ENCODE measurements at regions not wholly inside any gene's neighbourhood (a gene's known extent, or its start where the extent isn't known, plus 50 kb on each side); places are given as distances from the start of the nearest gene placed in this dataset.

DNA sequence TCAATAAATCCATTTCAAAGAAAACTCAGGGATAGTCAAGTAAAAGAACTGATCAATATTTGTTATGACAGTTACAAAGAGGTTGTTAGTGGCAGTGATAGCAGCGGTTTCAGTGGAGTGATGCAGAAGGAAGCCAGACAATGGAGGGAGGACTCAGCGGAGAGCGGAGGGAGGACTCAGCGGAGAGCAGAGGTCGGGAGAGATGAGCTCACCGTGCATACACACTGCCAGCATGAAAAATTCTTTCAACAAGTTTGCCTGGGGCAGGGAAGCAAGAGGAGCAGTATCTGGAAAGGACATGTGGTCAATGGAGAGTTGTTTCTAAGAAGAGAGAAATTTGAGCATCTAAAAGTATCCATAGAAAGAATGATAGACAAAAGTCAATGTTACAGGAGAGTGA lies 60.9 kb upstream of the BCL11A start:
- WGBS, 2 donors: 82 to 85% methylated on average over 6 of the region's 6 CpGs
- Histone ChIP-seq H3K36me3 (no peaks in the 10 kb centered on the region), H3K27ac (no peak overlapping the region), H3K4me1 (no peaks in the 10 kb centered on the region), H3K4me3 (no peak overlapping the region), H3K27me3 (no peaks in the 10 kb centered on the region), H3K9me3 (no peaks in the 10 kb centered on the region)
- DNase-seq: no peak
- FAIRE-seq: no peak
- TF ChIP-seq, protein P1, sequence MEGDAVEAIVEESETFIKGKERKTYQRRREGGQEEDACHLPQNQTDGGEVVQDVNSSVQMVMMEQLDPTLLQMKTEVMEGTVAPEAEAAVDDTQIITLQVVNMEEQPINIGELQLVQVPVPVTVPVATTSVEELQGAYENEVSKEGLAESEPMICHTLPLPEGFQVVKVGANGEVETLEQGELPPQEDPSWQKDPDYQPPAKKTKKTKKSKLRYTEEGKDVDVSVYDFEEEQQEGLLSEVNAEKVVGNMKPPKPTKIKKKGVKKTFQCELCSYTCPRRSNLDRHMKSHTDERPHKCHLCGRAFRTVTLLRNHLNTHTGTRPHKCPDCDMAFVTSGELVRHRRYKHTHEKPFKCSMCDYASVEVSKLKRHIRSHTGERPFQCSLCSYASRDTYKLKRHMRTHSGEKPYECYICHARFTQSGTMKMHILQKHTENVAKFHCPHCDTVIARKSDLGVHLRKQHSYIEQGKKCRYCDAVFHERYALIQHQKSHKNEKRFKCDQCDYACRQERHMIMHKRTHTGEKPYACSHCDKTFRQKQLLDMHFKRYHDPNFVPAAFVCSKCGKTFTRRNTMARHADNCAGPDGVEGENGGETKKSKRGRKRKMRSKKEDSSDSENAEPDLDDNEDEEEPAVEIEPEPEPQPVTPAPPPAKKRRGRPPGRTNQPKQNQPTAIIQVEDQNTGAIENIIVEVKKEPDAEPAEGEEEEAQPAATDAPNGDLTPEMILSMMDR (IDR thresholded peaks at IDR 0.05): no peak
- no peak for ATAC-seq
- intact Hi-C loops (cut with DNase I): no loop called here

DNA sequence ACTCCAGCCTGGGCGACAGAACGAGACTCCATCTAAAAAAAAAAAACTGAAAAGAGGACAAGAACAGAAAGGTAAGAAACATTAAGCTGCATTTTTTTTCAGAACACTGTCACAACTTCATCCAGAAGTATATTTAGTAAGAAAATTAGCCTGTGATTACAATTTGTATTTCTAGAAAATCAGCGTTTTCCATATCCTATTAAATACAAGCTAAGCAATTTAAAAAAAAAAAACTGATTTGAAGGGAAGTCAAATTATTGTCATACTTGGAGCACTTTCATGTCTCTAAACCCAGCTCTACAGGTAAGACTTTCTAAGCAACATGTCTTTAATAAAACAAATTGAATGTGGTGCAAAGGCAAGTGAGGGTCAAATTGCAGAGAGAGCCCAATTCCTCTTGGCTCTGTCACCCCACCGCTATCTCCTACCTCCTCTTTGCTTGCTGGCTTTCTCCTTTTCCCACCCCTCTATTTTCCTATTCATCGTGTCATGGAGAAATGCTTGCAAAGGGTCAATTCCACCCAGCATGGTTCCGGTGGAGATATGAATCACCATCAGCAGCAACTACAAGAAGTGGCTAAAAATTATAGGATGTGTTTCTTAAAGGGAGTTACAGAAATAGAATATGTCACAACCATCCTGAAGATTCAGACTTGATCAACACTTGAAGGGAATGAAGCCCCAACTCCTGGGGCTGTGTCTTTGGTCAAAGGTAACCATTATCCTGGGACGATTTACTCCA lies 68.4 kb upstream of the BCL11A start:
- FAIRE-seq (no peak), ATAC-seq (no peak), DNase-seq (no peak)
- Histone ChIP-seq H3K27me3 (no peaks in the 10 kb centered on the region), H3K36me3 (no peaks in the 10 kb centered on the region), H3K9me3 (no peaks in the 10 kb centered on the region), H3K4me1 (no peaks in the 10 kb centered on the region), H3K4me3 (no peak overlapping the region), H3K27ac (no peak overlapping the region)
- TF ChIP-seq, protein P1 (IDR thresholded peaks at IDR 0.05): no peak
- intact Hi-C loops (cut with DNase I): no loop called here
- 72 to 78% methylated on average over 7 of the region's 7 CpGs for WGBS, 2 donors

DNA sequence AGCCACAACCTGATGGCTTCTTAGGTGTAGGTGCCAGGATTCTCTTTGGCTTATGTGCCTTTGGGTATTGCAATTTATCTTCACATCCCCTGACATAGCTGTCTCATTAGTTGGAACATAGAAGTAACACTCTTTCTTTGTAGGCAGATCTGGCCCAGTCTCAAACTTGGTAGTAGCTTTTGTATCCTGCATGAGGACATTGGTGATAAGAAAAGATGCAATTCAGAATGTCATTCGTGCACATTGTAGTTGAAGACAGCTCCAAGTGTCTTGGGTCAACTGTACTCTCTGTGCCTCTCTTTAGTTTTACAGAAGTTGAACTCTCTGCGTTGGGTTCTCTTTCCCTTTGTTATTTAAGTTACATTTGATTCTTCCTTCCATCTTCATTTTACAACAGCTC lies 69.6 kb upstream of the BCL11A start:
- ATAC-seq: no peak

DNA sequence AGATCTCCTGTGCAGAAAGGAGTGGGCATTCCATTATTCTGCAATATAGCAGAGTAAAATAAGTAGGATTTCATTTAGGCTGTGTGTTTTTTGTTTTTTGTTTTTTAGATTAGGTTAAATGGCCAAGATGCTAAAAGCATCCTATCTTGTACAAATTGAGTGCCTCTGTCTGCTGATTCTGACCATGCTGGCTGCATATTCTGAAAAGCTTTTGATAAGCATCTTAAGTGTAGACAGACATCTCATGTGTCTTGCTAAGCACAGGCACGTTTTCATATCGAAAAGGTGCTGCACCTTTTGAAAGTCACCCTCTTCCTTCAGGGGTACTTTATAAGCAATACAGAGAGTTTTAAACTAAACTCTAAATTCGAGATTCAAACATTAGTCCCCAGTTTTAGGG lies 74.0 kb upstream of the BCL11A start:
- Histone ChIP-seq H3K27ac (no peak overlapping the region), H3K9me3 (no peaks in the 10 kb centered on the region), H3K27me3 (no peaks in the 10 kb centered on the region), H3K36me3 (no peaks in the 10 kb centered on the region), H3K4me1 (no peaks in the 10 kb centered on the region), H3K4me3 (no peak overlapping the region)
- FAIRE-seq: no peak
- intact Hi-C loops (cut with DNase I): no loop called here
- ATAC-seq: no peak
- no peak for DNase-seq
- TF ChIP-seq, protein P1 (IDR thresholded peaks at IDR 0.05): no peak
- 50 to 51% methylated on average over 3 of the region's 3 CpGs for WGBS, 2 donors

More for the DNA sequence above, 69.6 kb upstream of the BCL11A start:
- TF ChIP-seq, protein P1 (IDR thresholded peaks at IDR 0.05): no peak
- Histone ChIP-seq H3K4me3 (no peak overlapping the region), H3K27me3 (no peaks in the 10 kb centered on the region), H3K9me3 (no peaks in the 10 kb centered on the region), H3K27ac (no peak overlapping the region), H3K4me1 (no peaks in the 10 kb centered on the region), H3K36me3 (no peaks in the 10 kb centered on the region)
- no peak for FAIRE-seq
- no peak for DNase-seq
- WGBS, 2 donors: 68 to 69% methylated on average over 2 of the region's 2 CpGs
- intact Hi-C loops (cut with DNase I): no loop called here

DNA sequence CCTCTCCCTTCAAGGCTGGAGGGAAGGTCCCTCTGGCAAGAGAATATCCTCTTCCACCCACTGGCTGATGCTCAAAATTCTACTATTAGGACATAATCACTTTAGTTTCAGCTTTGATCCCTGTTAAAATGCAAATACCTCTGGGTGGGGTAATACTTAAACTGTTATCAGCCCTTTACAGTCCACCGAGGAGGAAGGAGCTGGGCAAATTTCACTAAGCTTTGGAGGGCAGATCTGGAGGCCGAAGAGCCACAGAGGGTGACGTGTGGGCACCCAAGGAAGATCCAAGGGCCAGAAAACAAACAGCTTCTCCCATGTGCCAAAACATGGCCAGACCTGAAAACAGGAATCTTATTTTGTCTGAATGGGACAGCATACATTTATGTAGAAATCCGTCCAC lies 74.6 kb upstream of the BCL11A start:
- Histone ChIP-seq H3K9me3 (no peaks in the 10 kb centered on the region), H3K27me3 (no peaks in the 10 kb centered on the region), H3K36me3 (no peaks in the 10 kb centered on the region), H3K27ac (no peak overlapping the region), H3K4me3 (no peak overlapping the region), H3K4me1 (no peaks in the 10 kb centered on the region)
- DNase-seq: no peak
- intact Hi-C loops (cut with DNase I): no loop called here
- FAIRE-seq: no peak
- ATAC-seq: no peak
- TF ChIP-seq, protein P1 (IDR thresholded peaks at IDR 0.05): no peak
- 77 to 82% methylated on average over 4 of the region's 4 CpGs for WGBS, 2 donors

Data from pancreas (tissue), 10 donors.